Activated gamma-delta T cell treated with Interleukin-2 at 50 U/mL for 16 hours (primary cell): ENCODE measurements at regions not wholly inside any gene's neighbourhood (a gene's known extent, or its start where the extent isn't known, plus 50 kb on each side); places are given as distances from the start of the nearest gene placed in this dataset.
"Not testable (repeated sequence)": the region's sequence is repeated elsewhere in the genome, so short reads cannot be mapped to it uniquely, and the experiment has no call there.

Source experiments
- DNase-seq: peaks from one replicate; pipeline ENCODE4 v3.0.0-alpha.2; 2020

DNA sequence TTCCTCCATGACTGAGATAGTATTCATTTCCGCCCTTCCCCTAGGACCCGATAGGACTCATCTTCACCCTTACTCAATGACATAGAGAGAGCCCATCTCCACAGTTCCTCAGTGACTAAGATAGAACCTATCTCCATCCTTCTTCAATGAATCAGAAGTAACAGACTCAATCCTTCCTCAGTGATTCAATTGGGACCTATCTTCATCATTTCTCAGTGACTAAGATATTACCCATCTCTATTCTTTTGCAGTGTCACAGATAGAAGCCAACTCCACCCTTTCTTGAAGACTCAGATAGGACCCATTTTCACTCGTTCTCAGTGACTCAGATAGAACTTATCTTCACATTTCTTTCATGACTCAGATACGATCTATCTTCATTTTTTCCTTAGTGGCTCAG is 164.6 kb downstream of the FBXO4 start:
- no peak for DNase-seq

DNA sequence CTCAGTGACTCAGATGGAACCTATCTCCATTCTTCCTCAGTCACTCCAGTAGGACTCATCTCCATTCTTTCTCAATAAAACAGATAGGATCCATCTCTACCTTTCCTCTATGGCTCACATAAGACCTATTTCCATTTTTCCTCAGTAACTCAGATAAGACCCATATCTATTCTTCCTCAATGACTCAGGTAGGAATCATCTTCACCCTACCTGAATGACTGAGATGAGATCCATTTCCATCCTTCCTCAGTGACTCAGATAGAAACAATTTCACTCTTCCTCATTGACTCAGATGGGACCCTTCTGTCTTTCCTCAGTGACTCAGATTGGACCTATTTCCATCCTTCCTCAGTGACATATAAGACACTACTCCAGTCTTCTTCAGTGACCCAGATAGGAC is 165.1 kb downstream of the FBXO4 start:
- DNase-seq = no peak

GRCh38 chr5:42099846-42100245 is 174.8 kb downstream of the FBXO4 start:
- not testable (repeated sequence) for DNase-seq

DNA sequence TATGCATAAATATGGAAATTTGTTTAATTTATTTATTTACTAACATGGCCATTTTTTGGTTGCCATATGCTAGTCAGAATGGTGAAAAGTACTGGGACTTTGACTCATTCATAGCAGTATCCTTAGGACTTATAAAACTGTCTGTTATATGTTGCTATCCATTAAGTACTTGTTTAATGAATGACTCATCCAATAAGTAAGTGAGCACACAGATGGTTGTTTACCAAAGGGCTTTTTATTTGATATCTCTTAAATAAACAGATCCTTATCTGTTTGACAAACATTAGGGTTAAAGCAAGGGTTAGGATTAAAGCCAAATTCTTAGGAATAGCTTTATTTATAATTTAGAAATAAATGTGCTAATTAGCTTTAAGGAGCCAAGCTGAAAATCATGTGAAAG is 183.4 kb downstream of the FBXO4 start:
- no peak for DNase-seq

DNA sequence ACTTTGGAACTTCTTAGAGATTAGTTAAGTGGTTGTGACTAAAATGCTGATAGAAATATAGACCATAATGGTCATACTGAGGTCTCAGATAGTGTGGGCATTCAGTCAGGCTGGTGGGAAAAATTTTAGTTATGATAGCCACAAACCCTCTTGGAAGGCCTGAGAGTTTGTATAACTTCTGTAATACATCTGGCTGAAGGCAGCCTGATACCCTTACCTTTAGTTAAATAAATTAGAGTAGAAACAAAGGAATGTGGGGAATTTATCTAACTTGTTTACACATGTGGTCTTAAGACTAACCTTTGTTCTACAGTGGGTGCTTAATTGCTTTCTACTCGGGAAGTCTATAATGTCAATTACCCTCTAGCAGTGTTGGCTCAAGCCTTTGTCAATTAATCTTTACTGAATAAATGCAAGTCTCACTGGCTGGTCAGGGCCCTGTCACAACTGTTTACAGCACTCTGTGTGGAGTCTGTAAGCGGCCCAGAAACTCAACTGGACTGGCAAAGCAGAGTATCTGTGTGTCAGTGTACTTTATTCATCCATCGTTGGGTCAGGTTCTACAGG is 184.0 kb downstream of the FBXO4 start:
- no peak for DNase-seq

GRCh38 chr5:42115721-42116120 is 190.6 kb downstream of the FBXO4 start:
- DNase-seq = not testable (repeated sequence)

GRCh38 chr5:42120070-42120469 is 195.0 kb downstream of the FBXO4 start:
- DNase-seq = no peak

DNA sequence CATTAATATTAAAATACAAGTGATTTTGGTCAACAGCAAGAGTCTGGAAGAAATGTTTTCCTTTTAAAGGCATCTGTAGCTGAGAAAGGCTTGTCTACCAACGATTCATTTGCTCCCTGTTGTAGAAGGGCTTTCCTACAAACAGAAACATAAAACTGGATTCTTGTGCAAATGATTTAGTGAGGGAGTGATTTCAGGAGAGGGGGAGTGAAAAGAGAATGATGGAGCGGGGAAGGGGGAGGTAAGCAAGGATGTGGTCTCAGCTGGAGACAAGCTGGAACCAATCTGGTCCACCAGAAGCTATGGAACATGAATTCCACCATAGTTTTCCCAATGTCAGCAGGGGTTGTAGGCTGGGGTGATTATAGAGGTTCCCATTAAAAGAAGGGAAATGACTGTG is 196.3 kb downstream of the FBXO4 start:
- DNase-seq = no peak

DNA sequence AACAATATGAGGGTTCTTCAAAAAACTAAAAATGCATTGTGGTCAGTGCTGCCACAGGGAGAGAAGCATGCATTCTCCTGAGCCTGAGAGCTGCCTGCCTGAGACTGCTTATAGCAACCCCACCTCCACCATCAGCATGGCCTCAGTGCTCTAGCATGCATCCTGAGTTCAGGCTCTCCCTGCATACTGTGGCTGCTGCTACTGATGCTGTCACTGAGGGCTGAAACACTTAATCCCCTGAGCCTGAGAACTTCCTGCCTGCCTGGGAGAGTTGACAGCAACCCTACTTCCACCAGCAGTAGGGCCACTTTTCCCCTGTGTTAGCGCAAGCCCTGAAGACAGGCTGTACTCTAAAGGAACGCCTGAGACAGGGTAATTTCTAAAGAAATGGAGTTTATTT is 206.0 kb downstream of the FBXO4 start:
- DNase-seq = no peak

GRCh38 chr5:42143361-42143760 is 218.3 kb downstream of the FBXO4 start:
- no peak for DNase-seq

- DNase-seq = no peak
These were observed 223.7 kb downstream of the FBXO4 start for GRCh38 chr5:42148813-42149212.

- DNase-seq = no peak
These were observed 232.1 kb downstream of the FBXO4 start for GRCh38 chr5:42157215-42157614.

DNA sequence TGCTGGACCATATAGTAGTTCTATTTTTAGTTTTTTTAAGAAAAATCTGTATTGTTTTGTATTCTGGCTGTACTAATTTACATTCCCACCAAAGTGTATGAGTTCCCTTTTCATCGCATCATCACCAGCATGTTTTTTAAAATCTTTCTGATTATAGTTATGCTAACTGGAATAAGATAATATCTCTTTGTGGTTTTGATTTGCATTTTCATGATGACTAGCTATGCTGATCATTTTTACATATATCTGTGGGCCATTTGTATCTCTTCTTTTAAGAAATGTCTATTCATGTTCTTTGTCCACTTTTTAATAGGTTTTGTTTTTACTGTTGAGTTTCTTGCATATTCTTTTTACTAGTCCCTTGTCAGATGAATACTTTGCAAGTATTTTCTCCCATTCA is 238.0 kb downstream of the FBXO4 start:
- no peak for DNase-seq

DNA sequence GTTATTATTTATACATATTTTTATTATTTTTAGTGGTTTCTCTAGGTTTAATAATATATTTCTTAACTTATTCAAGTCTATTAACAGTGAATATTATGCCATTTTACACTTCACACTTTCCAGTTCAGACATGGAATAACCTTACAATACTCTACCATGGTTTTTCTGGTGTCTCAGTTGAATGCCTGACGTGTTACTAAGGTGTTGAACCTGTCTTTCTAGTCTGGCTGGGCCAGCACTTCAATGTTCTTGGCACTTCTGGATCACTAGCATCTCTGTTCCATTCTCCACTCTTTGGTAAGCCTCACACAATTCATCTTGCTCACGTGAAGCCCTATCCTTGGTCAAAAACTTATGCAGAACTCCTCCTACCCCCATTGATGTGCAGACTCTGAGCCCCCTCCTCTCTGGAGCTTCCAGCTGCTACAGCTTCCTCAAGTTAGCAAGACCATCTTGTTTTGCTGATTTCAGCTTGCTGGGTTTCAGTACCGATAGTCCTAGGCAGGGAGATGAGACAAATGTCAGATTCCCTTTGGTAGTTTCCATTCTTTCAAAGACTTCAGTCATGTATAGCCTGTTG is 243.1 kb downstream of the FBXO4 start:
- no peak for DNase-seq

DNA sequence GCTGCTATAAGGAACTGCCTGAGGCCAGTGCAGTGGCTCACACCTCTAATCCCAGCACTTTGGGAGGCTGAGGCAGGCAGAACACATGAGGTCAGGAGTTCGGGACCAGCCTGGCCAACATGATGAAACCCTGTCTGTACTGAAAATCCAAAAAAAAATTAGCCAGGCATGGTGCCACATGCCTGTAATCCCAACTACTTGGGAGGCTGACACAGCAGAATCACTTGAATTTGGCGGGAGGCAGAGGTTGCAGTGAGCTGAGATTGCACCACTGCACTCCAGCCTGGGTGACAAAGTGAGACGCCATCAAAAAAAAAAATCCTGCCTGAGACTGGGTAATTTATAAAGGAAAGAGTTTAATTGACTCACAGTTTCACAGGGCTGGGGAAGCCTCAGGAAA is 247.1 kb upstream of the GHR start:
- DNase-seq = not testable (repeated sequence)

DNA sequence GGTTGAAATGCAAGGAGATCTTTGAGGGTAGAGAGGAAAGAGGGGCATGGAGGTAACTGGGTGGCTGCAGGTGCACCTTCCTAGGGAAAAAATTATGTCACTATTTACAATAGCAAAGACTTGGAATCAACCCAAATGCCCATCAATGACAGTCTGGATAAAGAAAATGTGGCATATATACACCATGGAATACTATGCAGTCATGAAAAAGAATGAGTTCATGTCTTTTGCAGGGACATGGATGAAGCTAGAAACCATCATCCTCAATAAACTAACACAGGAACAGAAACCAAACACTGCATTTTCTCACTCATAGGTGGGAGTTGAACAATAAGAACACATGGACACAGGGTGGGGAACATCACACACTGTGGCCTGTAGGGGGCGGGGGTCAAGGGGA is 243.4 kb upstream of the GHR start:
- not testable (repeated sequence) for DNase-seq

GRCh38 chr5:42216904-42217303 is 206.3 kb upstream of the GHR start:
- DNase-seq = no peak

DNA sequence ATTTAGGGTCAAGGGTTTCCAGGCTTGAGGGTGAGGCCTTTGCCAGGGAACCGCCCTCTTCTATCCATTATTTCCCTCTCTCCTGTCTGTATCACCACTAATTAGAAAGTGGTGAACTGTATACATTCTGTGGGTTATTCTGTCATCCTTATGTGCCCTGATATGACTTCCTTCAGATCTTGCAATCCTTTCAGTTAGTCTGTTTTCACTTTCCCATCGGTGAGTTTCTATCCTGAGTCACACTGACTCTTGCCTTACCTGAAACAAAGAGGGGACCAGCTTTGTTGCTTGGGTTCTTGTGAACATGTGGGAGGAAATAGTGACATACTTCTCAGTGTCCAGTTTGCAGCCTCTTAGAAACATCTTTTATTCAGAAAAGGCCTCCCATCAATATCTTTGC is 205.4 kb upstream of the GHR start:
- DNase-seq = no peak

DNA sequence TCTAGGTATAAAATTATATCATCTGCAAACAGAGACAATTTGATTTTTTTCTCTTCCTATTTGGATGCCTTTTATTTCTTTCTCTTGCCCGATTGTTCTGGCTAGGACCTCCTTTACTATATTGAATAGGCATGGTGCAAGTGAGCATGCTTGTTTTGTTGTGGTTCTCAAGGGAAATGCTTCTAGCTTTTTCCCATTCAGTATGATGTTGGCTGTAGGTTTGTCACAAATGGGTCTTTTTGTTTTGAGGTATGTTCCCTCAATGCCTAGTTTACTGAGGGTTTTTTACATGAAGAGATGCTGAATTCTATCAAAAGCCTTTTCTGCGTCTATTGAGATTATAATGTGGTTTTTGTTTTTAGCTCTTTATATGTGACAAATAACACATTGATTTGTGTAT is 198.2 kb upstream of the GHR start:
- no peak for DNase-seq

- DNase-seq = no peak
These were observed 195.0 kb upstream of the GHR start for GRCh38 chr5:42228279-42228678.

GRCh38 chr5:42230839-42231238 is 192.4 kb upstream of the GHR start:
- DNase-seq = no peak

DNA sequence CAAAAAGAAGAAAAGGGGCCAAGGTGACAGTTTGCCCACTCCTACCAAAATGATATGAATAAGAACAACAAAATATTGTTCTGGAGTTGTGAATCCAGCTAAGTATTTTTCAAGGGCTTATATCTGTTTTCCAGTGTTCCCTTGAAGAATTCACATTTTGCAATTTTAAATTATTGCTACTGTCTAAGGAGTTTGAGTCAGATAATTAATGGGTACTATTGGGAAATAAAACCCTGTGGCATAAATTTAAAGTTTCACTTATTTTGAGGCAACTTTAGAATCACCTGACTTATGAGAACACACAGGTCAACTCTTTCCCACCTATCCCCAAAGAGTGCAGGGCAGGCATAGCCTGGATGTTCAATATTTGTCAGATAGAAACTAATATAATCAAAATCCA is 188.0 kb upstream of the GHR start:
- no peak for DNase-seq

GRCh38 chr5:42235837-42236236 is 187.4 kb upstream of the GHR start:
- DNase-seq = no peak

- no peak for DNase-seq
These were observed 181.6 kb upstream of the GHR start for GRCh38 chr5:42241636-42242035.

- no peak for DNase-seq
These were observed 181.0 kb upstream of the GHR start for GRCh38 chr5:42242210-42242609.
